Activated CD8-positive, alpha-beta memory T cell treated with anti-CD3 and anti-CD28 coated beads, Interleukin-2, amount 50 U/mL, for 48 hours (primary cell): ENCODE measurements at regions not wholly inside any gene's neighbourhood (a gene's known extent, or its start where the extent isn't known, plus 50 kb on each side); places are given as distances from the start of the nearest gene placed in this dataset.
"Not testable (repeated sequence)": the region's sequence is repeated elsewhere in the genome, so short reads cannot be mapped to it uniquely, and the experiment has no call there.

Experiments
- DNase-seq: peaks from one replicate; pipeline ENCODE4 v3.0.0-alpha.2; 2020

DNA sequence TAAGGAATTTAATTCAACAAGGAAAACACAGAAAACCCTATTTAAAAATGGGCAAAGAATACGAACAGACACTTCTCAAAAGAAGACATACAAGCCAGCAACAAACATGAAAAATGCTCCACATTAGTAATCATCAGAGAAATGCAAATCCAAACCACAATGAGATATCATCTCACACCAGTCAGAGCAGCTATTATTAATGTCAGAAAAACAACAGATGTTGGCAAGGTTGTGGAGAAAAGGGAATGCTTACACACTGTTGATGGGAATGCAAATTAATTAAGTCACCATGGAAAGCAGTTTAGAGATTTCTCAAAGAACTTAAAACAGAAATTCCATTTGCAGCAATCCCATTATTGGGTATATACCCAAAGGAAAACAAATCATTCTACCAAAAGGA is 55.2 kb downstream of the GCC1 start:
- DNase-seq, result no peak

GRCh38 chr7:127527561-127527960 is 57.8 kb downstream of the GCC1 start:
- DNase-seq, result no peak

DNA sequence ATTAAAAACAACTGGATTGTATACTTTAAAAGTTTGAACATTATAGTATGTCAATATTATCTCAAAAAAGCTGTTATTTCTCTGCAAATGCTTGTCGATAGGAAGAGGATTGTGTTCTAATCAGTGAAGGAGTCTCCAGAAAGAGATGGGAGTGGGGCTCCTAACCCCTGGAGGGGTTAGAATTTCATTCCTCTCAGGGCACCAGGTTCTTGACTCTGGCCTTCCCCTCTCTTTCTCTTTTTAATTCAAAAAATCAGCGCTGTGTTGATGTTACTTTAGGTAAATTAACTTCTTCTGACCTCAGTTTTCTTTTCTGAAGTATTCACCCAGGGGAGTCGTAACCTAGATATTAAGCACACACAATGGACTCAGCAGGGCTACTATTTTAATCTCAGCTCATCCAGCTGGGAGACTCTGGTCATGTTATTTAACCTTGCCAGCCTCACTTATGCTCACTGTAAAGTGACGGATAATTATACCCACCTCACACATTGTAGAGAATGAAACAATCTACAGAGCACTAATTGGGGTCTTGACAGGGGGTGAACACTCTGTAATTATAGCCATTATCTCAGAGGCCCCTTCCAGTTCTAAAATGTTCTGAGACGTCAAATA is 59.4 kb downstream of the GCC1 start:
- no peak for DNase-seq

GRCh38 chr7:127516320-127516719 is 69.1 kb downstream of the GCC1 start:
- DNase-seq, result no peak

DNA sequence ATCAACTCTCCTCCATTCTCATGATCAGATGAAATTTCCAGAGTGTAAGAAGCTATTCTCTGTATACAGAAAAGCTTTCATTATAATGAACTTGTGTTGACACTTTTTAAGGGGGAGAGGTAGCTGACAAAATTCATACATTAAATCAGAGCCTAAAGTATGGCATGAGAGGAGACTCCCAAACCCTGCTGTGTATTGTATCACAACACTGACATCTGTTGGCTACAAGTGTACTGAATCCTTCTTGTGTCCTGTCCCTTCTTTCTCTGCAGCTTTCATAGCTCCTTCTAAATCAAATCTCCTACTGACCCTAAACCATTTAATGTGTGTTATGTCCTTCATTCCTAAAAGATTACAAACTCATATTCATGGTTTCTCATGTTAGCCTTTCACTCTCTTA is 70.9 kb downstream of the GCC1 start:
- no peak for DNase-seq

- DNase-seq, result no peak
Observed at GRCh38 chr7:127513311-127513710, 72.1 kb downstream of the GCC1 start.

DNA sequence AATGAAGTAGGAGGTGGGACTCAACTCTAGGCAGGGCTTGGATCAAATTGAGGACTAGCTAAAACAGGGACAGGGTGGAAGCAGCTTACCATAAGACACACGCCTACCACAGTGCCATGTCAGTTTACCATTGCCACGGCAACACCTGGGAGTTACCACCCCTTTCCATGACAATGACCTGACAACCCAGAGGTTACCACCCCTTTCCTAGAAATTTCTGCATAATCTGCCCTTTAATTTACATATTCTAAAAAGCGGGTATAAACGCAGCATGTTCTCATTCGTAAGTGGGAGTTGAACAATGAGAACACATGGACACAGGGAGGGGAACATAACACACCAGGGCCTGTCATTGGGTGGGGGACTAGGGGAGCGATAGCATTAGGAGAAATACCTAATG is 72.7 kb downstream of the GCC1 start:
- DNase-seq, result no peak

- DNase-seq, result peak; percentile 54
Observed at GRCh38 chr7:127504715-127505114, 80.7 kb downstream of the GCC1 start.

DNA sequence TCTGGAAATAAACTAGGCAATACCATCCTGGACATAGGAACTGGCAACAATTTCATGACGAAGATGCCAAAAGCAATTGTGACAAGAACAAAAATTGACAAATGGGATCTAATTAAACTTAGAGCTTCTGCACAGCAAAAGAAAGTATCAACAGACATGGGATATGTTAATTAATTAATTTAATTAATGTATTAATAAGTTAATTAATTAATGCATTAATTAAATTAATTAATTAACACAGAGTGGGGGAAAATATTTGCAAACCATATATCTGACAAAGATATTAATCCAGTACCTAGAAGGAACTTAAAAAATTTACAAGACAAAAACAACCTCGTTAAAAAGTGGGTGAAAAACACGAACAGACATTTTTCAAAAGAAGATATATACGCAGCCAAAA is 83.6 kb downstream of the GCC1 start:
- DNase-seq, result no peak

GRCh38 chr7:127487381-127487780 is 94.9 kb upstream of the ZNF800 start:
- DNase-seq, result no peak

GRCh38 chr7:127486654-127487053 is 94.1 kb upstream of the ZNF800 start:
- DNase-seq, result no peak

GRCh38 chr7:127485482-127485881 is 93.0 kb upstream of the ZNF800 start:
- no peak for DNase-seq

DNA sequence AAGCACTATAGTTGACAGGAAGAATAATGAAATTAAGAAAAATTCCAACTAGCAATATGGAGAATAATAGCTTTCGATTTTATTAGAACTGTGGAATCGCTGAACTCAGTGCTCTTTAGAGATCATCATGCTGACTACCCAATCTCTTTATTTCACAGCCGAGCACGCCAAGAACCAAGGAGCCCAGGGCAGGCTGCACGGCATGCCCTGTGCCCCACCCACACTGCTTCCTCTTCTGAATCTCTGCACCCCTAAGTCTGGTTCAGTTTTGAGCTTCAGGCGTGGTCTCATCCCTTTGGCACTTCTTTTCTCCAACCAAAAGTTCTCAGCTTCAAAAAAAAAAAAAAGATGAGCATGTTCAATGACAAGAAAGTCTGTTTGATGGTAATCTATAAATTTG is 92.4 kb upstream of the ZNF800 start:
- no peak for DNase-seq

DNA sequence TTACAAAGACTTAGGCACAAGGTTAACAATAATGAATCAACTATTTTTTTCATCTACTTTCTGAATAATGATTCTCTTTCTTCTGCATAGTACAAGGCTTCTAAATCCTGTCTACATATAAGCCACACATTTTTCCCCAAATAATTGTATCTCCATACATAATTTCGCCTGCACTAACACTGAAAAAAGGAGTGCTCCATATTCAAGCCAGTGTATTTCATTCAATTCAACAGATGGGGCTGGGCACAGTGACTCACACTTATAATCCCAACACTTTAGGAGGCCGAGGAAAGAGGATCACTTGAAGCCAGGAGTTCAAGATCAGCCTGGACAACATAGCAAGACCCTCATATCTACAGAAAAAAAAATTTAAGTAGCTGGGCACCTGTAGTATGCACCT is 86.0 kb upstream of the ZNF800 start:
- no peak for DNase-seq

DNA sequence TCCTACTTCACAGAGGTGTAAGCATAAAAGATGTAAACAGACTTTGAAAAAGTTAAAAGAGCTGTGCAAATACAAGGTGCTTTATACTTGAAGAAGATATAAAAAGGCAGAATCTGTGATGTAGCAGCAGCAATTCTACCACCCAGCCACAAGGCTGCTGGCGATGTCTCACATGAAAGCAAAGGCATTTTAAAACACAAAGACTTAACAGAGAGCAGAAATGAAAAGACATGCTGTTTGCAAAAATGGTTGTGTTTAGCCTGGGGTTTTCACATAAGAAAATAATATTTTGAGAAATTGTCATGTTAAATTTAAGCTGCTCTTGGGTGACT is 85.5 kb upstream of the ZNF800 start:
- no peak for DNase-seq

DNA sequence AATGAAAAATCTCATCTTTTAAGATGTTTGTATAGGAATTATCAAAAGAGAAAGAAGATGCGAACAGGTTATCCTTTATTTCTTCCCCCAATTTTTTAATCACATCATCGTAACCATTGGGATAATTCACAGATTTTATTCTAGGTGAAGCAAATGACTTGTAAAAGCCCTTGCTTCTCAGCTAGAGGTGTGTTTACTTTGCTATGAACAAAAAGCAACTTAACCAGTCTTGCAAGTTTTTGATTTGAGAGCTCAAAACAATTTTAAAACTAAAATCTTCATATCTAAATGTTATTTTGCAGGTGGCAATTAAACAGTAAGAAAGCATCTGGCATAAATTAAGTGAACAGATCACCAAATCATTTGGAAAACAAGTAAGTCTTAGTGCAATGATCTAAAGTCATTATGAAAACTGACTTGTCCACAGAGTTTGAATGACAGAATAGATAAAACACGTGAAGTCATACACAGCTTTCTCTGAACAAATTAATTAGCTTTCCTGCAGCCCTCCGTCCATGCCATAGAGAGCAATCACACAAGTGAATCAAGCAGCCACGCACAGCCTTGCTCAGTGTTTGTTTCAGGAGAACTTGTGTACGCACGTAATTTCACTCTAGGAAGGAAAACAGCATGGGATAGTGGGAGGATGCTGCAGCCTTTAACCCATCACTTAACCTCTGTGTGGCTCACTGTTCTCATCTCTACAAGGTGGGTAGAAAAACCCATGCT is 85.0 kb upstream of the ZNF800 start:
- DNase-seq, result no peak

- DNase-seq, result no peak
Observed at GRCh38 chr7:127476618-127477017, 84.1 kb upstream of the ZNF800 start.

DNA sequence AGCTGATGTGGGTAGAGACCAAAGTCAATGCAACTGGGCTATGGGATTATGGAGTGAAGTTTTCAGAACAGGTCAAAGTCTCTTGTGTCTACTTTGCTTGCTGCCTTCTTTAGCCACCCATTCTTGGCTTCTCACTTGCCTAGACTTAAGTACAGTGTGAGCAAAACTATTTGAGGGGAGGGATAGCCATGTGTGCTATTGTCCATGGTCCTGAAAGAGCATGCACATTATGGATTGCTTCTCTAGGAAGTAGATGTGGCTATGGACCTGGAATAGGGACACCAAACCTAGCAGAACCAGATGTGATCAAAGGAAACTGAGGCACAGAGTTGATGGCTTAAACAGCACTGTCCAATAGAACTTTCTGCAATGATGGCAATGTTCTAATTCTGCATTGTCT is 81.9 kb upstream of the ZNF800 start:
- DNase-seq, result no peak

DNA sequence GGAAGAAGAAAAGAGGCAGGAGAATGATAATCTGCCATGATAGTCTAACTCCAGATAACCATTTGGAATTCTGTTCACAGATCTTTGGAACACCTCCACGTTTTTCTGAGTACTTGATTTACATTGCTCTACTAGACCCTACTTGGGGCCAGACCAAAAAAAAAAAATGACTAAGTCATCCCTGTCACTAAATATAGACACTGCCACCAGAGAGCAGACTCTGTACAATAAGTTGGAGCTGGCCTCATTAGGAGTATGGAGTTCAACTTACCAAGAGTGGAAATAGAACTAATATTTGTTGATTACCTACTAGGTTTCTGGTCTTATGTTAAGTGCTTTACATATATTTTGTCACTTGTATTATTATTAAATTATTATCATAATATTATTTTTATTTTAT is 80.9 kb upstream of the ZNF800 start:
- no peak for DNase-seq

GRCh38 chr7:127460077-127460476 is 67.6 kb upstream of the ZNF800 start:
- no peak for DNase-seq

DNA sequence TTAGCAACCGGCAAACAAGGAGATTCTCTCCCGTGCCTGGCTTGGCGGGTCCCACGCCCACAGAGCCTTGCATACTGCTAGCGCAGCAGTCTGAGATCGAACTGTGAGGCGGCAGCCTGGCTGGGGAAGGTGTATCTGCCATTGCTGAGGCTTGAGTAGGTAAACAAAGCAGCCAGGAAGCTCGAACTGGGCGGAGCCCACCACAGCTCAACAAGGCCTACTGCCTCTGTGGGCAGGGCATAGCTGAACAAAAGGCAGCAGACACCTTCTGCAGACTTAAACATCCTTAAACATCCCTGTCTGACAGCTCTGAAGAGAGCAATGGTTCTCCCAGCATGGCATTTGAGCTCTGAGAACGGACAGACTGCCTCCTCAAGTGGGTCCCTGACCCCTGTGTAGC is 58.8 kb upstream of the ZNF800 start:
- DNase-seq, result not testable (repeated sequence)

DNA sequence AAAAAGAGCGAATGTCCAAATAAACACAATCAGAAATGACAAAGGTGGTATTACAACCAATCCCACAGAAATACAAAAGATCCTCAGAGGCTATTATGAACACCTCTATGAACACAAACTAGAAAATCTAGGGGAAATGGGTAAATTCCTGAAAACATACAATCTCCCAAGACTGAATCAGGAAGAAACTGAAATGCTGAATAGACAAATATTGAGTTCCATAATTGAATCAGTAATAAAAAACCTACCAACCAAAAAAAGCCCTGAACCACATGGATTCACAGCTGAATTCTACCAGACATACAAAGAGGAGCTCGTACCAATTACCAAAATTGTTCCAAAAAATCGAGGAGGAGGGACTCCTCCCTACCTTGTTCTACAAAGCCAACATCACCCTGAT is 56.1 kb upstream of the ZNF800 start:
- no peak for DNase-seq

DNA sequence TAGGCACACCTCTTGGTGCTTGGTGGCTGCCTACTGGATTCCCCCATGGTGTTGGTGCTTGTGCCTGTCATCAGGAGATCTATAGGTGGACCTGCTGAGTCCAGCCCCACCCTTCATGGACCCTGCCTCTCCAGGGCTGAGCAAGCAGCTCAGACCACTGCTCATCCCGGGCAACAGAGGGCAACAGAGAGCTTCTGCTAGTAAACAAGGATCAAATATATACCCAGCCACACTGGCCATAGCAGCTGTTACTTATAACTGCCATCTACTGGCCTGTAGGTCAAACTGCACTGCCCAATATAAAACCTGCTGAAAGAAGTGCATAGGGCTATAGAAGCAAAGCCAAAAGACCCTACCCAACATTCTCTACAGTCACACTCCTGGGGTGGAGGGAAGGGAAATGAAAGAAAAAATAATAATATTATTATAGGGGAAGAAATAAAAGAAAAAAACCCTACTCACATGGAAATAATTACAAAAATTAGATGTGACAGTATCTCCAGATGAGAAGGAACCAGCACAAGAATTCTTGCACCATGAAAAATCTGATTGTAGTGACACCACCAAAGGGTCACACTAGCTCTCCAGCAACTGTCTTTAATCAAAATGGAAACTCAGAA is 54.9 kb upstream of the ZNF800 start:
- peak; percentile 58 for DNase-seq

DNA sequence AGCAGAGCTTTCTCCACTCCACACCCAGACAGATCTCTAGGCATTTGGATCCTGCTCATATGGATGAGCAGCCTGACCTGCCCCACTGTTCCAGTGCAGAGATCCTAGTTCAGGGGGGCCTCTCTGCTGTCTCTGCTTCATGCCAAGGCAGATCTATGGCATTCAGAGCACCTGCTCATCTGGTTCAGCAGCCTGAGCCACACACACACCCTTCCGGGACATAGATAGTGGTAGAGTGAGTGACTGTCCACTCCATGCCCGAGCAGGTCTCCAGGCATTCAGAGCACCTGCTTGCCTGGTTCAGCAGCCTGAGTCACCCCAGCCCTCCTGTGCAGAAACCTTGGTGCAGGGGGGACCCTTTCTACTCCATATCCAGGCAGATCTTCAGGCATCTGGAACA is 54.3 kb upstream of the ZNF800 start:
- no peak for DNase-seq
